Pons (tissue), 1 donor: ENCODE measurements at regions not wholly inside any gene's neighbourhood (a gene's known extent, or its start where the extent isn't known, plus 50 kb on each side); places are given as distances from the start of the nearest gene placed in this dataset.
A peak's percentile ranks its signal among the peaks of the same experiment; 100 is the strongest.

ENCODE experiments used
- DNase-seq: peaks from one replicate; pipeline ENCODE4 v3.0.0-alpha.2; 2016; ENCODE audit warnings: low spot score

DNA sequence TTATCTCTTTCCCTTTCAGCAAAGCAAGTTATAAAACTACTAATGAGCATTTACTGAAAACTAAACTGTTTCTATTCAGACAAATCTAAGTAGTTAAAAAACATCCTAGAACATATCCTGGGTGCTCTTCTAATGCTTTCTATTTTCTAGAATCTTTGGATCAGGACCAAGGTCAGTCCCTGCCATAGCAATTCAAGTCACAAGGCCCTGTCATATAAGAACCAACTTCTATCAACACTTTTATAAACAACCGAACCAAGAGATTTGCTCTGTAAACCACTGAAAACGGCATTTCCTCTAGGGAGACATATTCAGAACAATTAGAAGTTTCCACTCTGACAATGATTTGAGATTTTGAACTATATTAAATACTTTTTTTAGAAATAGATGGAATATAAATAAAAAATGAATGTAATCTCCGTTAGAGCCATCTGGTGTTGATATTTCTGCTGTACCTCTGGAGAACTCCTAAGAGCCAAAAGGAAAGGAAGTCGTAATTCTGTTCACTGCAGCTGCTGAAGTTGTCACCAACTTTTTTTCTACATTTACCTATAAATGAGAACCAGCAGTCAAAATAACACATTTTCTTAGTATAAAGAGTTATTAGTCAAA, 51.4 kb upstream of the LGSN start:
- DNase-seq, result no peak

DNA sequence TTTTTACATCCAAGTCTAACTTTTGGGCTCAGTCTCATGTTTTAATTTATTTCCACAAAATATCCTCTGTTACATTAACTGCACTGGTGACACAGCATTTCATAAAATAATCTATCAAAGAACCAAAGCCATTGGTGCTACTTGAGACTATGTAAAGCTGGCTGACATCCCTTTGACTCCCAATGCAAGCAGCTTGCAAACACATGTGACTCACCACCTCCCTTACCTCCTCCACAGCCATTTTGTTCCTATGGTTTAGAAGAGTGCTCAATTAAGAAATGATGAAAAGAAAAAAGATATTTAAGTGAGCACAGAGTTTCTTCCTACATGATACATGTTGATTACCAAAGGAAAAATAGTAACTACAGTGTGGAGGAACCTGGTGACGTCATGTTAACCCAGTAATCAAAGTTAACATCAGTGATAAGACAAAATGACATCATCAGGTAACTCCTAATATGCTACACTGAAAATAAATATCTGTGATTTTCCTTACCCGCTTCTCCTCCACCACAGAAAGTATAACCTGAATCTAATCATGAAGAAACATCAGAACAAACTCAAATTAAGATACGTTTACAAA, 53.3 kb upstream of the LGSN start:
- DNase-seq, result no peak

DNA sequence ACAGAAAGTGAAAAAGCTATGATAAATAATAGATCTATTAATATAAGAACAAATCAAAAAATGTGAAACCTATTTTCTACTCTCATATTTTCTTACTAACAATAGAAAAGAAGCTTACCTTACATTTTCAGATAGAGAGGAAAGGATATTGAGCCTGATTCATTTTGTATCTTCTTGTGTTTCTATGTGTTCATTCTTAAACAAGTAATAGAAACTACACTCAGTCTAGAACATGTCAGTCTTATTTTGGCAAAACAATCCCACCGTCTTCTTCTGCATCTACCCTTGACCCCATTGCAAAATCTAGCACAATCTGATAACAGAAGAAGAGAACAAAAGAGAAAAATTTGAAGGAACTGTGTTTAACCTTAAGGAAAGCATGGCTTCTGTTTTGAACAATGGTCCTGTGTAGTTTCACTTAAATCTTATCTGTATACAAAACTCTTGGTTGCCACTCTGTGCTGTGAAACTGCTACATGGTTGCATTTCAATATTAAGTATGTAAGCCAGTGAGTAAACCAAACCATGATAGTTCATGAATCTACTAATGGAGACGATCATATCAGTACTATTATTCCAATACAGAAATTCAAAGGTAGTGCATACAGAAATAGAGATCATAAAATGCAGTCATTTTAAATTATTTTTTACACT, 69.5 kb upstream of the LGSN start:
- no peak for DNase-seq

DNA sequence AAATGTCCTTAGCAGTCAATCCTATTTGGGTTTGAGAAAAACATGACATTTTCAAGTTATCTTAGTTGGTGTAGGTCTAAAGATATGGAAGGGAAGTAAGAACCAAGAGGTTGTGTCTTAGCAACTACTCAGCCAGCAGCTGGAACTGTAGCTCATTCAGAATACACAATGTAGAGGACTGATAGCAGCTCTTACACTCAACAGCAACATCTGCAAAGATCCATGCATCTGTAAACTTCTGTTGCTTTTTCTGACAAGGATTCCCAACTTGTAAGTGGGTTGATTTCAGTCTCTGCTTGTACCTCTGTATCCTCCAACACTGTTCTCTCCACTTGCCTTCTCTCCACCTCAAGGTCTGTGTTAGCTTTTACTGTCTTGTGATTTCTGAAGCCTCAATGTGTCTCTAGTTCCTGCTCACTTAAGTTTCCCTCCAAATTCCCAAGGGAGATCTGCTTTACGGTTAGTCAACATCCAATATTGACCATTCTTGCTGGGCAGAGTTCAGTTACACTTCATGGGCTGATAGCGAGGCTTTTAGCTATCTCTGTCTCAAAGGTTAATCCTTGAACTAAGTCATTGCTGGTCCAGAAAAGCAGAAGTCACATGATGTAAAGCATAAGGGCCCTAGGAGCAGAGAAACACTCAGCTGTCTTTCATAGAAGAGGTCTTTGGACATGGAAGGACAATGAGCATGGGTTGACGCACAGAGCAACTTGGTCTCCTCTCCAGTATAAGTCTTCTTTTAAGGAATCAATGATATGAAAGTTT, 71.6 kb upstream of the LGSN start:
- peak; percentile 8 for DNase-seq

DNA sequence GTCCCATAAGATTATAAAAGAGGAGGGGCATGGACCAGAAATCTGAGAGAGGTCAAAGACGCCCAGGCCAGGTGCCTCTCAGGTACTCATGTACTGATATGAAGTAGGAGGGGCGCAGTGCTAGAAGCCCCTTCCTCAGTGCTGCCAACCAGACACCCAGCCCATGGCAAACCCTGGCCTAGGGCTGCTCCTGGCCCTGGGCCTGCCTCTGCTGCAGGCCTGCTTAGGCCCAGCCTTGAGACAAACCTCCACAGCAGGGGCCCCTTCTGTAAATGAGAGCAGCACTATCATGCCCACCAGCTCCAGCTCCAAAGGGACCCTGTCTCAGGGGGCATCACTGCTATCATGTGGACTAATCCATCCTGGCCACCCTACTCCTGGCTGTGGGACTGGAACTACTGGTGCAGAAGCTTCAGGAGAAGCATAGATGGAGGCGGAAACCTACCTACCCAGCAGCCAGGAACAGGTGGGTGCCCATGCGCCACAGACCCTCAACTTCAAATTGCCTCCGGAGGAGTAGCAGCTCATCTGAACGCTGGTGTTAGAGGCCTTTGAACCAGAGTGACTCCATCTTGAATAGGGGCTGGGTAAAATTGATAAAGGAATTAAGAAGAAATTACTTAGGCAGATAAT, 72.4 kb upstream of the LGSN start:
- no peak for DNase-seq

DNA sequence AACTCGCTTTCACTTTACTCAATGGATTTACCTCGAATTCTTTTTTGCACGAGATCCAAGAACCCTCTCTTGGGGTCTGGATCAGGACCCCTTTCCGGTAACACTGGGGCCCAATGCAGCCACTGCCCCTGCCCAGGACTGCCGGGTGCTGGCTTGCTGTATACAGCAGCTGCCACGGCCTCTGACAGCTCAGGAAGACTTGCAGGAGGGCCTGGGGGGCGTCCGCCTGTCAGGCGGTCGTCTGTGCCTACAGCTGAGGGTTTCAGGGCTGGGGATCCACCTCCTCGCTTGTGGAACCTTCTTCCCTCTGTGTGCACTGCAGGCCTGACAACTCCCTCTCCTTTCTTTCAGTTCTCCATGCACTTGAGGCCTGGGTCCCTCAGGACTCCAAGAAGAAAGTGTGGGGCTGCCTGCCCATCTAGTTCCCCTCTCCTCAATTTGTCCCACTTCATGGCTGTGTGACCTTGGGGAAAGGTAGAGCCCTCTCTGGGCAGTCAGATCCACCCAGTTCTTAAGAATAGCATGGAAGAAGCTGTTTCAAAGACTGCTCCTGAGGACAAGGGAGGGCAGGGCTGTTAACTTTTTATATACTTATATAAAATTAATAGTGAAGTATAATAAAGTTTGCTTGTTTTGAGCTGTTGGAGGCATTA, 75.0 kb upstream of the LGSN start:
- DNase-seq, result no peak

DNA sequence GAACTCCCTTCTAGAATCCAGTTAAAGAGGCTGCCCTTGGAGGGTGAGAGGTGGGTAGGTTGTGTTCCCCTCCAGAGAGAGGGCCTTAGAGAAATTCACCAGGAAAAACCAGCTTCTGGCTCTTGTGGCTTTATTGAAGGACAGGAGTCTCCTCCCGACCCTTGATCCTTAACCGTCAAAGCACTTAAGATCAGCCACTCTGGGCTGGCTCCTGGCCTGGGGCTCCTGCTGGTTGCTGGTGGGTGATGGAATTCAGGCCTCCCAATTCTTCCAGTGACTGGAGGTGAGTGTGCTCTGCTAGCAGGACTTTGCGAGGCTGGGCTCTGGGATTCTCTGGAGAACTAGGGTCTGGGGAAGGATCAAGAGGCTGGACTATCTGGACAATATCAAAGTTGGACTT, 75.6 kb upstream of the LGSN start:
- DNase-seq, result no peak

DNA sequence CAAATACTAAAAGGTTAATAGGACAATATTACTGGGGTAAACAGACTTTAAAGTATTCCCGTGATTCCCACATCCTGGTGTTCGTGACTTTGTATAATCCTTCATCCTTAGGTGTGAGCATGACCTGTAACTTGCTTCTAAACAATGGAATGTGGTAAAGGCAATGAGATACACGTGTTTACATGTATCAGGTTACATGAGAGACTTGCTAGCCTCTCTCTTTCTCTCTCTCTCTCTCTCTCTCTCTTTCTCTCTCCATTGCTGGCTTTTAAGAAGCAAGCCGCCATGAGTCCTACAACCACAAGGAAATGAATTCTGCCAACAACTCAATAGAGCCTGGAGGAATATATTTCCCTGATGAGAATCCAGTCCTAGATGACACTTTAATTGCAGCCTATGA, 83.9 kb upstream of the LGSN start:
- DNase-seq, result no peak

DNA sequence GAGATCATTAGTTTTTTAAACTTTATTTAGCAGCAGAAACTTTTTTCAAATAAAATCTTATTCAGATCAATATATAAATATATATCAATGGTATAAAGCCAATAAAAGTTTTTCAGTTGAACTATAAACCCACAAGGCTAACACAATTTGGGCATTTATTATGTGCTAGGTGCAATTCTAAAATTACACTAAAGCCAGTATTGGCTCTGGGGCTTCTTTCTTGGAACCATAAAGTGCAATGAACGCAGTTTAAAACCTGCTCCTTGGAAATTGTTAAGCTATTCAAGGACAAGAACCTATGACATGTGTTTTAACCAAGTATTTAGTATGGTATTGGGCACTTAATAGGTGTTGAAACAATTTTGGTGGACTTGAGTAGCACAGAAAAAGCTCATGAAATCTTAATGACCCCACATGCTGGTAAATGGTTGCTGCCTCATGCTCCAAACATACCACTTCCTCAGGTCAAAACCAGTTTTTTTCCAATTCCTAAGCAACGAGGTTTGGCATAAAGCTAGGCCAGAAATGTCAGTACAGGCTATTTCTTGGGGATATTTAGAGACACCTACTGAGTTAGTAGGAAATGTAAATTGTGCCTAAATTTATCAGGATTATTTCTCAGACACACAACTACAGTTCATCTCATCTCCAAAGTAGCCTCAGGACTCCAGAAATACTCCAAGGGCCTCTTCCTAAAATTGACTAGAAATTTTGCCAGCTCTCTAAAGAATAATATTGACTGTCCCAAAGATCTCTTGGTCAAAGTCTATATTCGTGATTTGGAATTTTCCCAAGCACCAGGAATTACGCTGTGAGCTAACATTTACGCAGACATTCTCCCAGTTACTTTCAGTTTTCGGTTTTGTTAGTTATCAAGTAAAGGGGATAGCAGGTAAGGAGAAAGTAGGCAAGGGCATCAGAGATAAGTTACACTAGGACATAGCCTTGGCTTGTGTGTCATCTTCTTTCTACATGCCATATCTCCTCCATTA, 90.9 kb upstream of the LGSN start:
- DNase-seq, result no peak

DNA sequence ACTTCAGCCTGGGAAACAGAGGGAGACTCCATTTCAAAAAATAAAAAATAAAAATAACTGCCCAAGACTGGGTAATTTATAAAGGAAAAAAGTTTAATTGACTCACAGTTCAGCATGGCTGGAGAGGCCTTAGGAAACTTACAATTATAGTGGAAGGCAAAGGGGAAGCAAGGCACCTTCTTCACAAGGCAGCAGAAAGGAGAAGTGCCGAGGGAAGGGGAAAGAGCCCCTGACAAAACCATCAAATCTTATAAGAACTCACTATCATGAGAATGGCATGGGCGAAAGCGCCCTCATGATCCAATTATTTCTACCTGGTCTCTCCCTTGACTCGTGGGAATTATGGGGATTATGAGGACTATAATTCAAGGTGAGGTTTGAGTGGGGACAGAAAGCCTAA, 95.5 kb upstream of the LGSN start:
- no peak for DNase-seq

DNA sequence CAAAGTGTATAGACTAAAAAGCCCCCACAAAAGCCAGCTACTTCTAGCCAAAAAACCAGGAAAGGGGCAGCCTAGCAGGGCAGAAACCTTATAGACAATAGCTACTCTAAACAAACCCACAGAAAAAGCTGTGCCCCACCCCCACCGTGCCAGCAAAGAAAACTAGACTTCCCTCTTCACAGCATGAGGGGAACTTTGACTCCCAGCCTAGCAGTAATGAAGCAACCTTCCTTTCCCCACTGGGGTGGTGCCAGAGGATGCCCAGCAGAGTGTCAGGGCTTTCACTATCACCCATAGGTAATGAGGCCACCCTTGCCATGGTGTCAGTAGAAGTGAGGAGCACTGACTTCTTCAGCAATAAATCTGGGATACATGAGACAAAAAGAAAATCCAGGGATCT, 99.0 kb upstream of the LGSN start:
- peak; percentile 44 for DNase-seq

DNA sequence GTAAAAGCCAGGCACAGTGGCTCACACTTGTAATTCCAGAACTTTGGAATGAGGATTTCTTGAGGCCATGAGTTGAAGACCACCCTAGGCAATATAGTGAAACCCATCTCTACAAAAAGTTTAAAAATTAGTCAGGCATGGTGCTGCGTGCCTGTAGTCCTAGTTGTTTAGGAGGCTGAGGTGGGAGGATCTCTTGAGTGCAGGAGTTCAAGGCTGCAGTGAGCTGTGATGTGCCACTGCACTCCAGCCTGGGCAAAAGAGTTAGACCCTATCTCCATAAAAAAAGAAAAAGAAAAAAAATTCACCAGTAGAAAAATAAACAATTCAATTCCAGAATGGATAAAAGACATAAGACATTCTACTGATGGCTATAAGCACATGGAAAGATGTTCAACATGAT, 104.9 kb upstream of the LGSN start:
- no peak for DNase-seq

DNA sequence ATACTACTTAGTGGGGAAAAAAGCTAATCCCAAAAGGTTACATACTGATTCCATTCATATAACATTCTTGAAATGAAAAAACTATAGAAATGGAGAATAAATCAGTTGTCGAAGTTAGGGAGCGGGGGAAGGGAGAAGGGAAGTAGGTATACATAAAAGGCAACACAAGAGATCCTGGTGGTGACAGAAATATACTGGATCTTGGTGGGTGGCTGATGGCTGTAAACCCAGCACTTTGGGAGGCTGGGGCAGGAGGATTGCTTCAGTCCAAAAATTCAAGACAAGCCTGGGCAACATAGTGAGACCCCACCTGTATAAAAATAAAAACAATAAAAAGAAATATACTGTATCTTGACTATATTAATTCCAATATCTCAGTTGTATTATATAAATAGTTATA, 105.7 kb upstream of the LGSN start:
- no peak for DNase-seq

DNA sequence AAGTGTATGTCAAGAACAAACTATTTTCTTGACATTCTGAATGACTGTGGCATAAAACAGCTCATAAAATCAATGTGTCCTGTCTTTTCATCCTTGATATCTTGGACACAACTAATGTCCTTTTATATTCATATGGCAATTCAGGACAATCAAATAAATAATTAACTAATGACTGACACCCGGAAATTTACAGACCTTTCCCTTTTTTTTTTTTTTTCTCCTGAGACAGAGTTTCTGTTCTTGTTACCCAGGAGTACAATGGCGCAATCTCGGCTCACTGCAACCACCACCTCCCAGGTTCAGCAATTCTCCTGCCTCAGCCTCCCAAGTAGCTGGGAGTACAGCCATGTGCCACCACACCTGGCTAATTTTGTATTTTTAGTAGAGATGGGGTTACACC, 107.1 kb upstream of the LGSN start:
- DNase-seq, result no peak

DNA sequence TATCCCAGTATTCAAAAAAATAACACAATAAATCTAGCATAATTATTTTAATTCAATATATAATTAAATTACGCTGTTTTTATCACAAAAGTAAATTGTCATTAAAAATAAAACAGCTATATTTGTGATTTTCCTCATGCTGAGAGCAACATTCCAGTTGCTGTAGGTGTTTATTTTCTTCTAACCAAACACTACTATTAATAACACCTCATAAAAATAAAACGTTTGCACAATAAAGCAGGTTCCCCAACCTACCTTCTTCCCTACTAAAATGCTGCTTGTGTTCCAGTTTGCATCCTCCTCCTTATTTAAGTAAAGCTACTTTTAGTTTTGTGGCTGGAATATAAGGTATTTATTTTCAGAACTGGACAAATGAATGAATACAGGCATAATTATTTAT, 108.2 kb upstream of the LGSN start:
- DNase-seq, result no peak

DNA sequence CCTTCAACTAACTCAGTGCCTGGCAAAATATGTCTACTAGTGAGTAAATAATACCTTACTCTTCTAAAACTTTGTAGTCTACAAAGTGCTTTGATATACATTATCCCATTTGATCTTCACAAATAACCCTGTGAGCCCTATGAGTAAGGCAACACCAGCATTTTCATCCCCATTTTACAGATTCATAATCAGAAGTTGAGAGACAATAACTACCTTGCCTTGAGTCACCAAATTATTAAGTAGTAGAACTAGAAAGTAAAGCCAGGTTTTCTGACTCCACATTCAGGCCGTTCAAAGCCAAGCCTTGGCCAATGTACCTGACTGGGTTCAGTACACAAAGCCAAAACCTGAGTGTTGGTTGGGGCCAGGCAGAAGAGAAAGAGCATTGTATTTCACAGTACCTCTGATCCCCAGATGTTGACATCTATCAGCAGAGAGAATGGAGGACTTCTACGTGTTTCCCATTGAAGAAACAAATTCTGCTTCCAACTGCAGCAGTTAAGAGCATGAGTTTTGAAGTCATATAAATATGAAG, 111.3 kb upstream of the LGSN start:
- no peak for DNase-seq

DNA sequence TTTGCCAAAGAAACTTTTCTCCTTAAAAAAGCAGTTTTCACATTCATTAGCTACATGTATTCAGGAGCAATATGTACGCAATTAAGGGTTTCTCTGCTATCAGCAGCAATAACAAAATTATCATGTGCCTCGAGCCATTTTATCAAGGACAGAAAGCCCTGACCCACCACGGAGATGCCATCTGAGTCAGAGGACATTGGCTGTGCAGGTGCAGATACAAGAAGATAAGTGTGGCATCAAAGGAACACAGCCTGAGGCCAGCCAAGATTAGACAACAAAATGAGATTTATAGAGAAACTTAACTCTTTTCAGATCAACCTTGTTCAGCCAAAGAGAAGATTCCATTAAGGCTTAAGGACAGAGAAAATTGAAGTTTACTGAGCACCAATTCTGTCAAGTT, 115.2 kb upstream of the LGSN start:
- DNase-seq, result no peak

DNA sequence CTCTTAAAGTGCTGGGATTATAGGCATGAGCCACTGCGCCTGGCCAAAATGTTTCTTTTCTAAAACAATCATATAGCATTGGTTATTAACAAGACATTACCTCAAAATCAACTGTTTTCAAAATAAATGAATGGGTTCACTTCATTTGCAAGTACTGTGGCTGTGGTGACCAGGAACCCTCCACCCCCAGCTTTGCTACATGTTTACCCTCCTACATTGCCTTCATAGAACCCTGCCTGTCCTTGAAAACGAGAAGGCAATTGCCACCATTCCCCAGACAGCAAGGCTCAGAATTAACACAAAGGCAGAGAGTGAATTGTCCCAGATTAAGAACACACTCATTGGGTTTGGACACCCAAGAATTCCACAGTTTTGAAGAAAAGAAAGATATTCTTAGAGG, 116.6 kb upstream of the LGSN start:
- DNase-seq, result no peak

DNA sequence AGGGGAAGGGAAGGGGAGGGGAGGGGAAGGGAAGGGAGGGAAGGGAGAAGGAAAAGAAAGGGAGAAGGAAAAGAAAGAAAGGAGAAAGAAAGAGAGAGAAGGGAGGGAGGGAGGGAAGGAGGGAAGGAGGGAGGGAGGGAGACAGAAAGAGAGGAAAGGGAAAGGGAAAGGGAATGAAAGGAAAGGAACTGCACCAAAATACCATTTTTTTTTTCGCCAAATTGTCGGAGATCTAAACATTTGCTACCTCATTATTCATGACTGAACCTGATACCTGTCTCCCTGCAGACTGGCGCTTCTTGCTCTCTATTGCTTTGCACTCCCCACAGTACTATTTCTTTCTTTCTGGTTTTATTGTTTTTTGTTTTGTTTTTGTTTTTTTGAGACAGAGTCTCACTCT, 117.3 kb upstream of the LGSN start:
- DNase-seq, result no peak

DNA sequence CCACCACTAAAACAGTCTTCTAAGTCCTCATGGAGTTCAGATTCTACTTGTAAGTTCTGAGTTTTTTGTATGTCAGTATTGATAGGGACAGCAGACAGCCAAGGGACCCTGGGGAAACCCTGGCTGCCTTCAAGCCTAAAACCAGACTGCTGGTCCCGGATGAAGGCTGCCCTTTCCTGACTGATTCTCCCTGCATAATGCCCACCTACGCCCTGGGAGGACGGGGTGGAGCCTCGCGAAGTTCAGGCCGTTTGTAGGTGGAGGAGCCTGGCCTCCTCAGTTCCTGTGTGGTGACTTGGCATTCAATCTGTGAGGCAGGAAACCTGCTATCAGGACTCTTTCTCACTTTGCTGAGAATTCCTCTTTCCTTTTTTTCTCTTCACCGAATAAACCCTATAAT, 120.3 kb upstream of the LGSN start:
- DNase-seq, result no peak

DNA sequence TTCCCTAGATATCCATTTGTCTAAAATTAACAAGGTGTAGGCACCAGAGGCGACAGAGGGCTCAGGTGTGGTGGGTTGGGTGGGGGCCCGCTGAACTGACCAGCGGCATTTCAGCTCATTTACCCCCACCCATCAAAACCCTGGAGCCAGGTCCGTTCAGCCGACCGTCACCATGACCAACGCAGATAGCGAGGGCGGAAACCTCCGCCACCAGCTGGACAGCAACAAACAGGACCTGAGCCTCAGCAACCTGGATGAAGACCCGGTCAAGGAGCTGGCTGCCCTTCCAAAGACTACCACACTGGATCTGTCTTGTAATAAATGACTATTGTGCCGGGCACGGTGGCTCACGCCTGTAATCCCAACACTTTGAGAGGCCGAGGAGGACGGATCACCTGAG, 120.8 kb upstream of the LGSN start:
- no peak for DNase-seq
